Rectal smooth muscle tissue (tissue), 1 donor: ENCODE measurements at regions not wholly inside any gene's neighbourhood (a gene's known extent, or its start where the extent isn't known, plus 50 kb on each side); places are given as distances from the start of the nearest gene placed in this dataset.

Experiments
- H3K27ac ChIP-seq: one replicate; pipeline ENCODE4 v1.7.0; 2013; ENCODE audit warnings: low read depth, low read length, inconsistent platforms
- H3K27me3 ChIP-seq: one replicate; pipeline ENCODE4 v1.7.0; 2013; ENCODE audit warnings: low read length; ENCODE audit not compliant: control insufficient read depth, insufficient read depth
- H3K36me3 ChIP-seq: one replicate; pipeline ENCODE4 v1.7.0; 2013; ENCODE audit warnings: low read length; ENCODE audit not compliant: control insufficient read depth, insufficient read depth
- H3K4me1 ChIP-seq: one replicate; pipeline ENCODE4 v1.7.0; 2013; ENCODE audit warnings: low read length; ENCODE audit not compliant: control insufficient read depth, insufficient read depth
- H3K4me3 ChIP-seq: one replicate; pipeline ENCODE4 v1.7.0; 2013; ENCODE audit warnings: low read length
- H3K9ac ChIP-seq: one replicate; pipeline ENCODE4 v1.7.0; 2013; ENCODE audit warnings: low read length

- Histone ChIP-seq H3K4me1 (no peaks in the 10 kb centered on the region), H3K4me3 (no peak overlapping the region), H3K9ac (no peak overlapping the region), H3K27ac (no peak overlapping the region), H3K27me3 (peaks cover 2% of the 10 kb centered on the region), H3K36me3 (no peaks in the 10 kb centered on the region)
Measured at GRCh38 chrX:39821709-39822095, 276.1 kb downstream of the BCOR start.

GRCh38 chrX:39822133-39822748 lies 275.5 kb downstream of the BCOR start:
- H3K4me1 ChIP-seq: no peaks in the 10 kb centered on the region
- H3K27ac ChIP-seq: no peak overlapping the region

GRCh38 chrX:39823424-39823823 lies 274.3 kb downstream of the BCOR start:
- Histone ChIP-seq H3K27ac (no peak overlapping the region), H3K27me3 (peaks cover 2% of the 10 kb centered on the region)

More at GRCh38 chrX:39822133-39822748, 275.5 kb downstream of the BCOR start:
- Histone ChIP-seq H3K9ac (no peak overlapping the region), H3K4me3 (no peak overlapping the region), H3K36me3 (no peaks in the 10 kb centered on the region), H3K27me3 (peaks cover 2% of the 10 kb centered on the region)

GRCh38 chrX:39823854-39824253 lies 273.9 kb downstream of the BCOR start:
- no peak overlapping the region for H3K27ac ChIP-seq
- H3K4me1 ChIP-seq: no peaks in the 10 kb centered on the region
- H3K4me3 ChIP-seq: no peak overlapping the region
- H3K9ac ChIP-seq: no peak overlapping the region
- H3K36me3 ChIP-seq: no peaks in the 10 kb centered on the region
- peaks cover 2% of the 10 kb centered on the region for H3K27me3 ChIP-seq

More at GRCh38 chrX:39823424-39823823, 274.3 kb downstream of the BCOR start:
- no peaks in the 10 kb centered on the region for H3K4me1 ChIP-seq
- H3K9ac ChIP-seq: no peak overlapping the region
- no peak overlapping the region for H3K4me3 ChIP-seq
- no peaks in the 10 kb centered on the region for H3K36me3 ChIP-seq

- Histone ChIP-seq H3K9ac (no peak overlapping the region), H3K27ac (no peak overlapping the region), H3K27me3 (no peaks in the 10 kb centered on the region), H3K4me3 (no peak overlapping the region), H3K4me1 (no peaks in the 10 kb centered on the region), H3K36me3 (no peaks in the 10 kb centered on the region)
Measured at GRCh38 chrX:39826813-39827543, 270.8 kb downstream of the BCOR start.

GRCh38 chrX:39827951-39828350 lies 269.8 kb downstream of the BCOR start:
- no peak overlapping the region for H3K27ac ChIP-seq
- no peaks in the 10 kb centered on the region for H3K4me1 ChIP-seq
- H3K4me3 ChIP-seq: no peak overlapping the region
- no peaks in the 10 kb centered on the region for H3K36me3 ChIP-seq
- no peaks in the 10 kb centered on the region for H3K27me3 ChIP-seq
- no peak overlapping the region for H3K9ac ChIP-seq

GRCh38 chrX:39828971-39829370 lies 268.8 kb downstream of the BCOR start:
- no peak overlapping the region for H3K9ac ChIP-seq
- no peaks in the 10 kb centered on the region for H3K27me3 ChIP-seq
- no peaks in the 10 kb centered on the region for H3K36me3 ChIP-seq
- no peak overlapping the region for H3K4me3 ChIP-seq
- no peak overlapping the region for H3K27ac ChIP-seq
- no peaks in the 10 kb centered on the region for H3K4me1 ChIP-seq

- Histone ChIP-seq H3K27ac (no peak overlapping the region), H3K36me3 (no peaks in the 10 kb centered on the region), H3K4me3 (no peak overlapping the region), H3K4me1 (no peaks in the 10 kb centered on the region), H3K9ac (no peak overlapping the region), H3K27me3 (no peaks in the 10 kb centered on the region)
Measured at GRCh38 chrX:39829965-39830364, 267.8 kb downstream of the BCOR start.

GRCh38 chrX:39830414-39830813 lies 267.3 kb downstream of the BCOR start:
- Histone ChIP-seq H3K4me3 (no peak overlapping the region), H3K9ac (no peak overlapping the region), H3K36me3 (no peaks in the 10 kb centered on the region), H3K27ac (no peak overlapping the region), H3K27me3 (no peaks in the 10 kb centered on the region), H3K4me1 (no peaks in the 10 kb centered on the region)

GRCh38 chrX:39832211-39832610 lies 265.5 kb downstream of the BCOR start:
- no peaks in the 10 kb centered on the region for H3K4me1 ChIP-seq
- no peak overlapping the region for H3K4me3 ChIP-seq
- no peaks in the 10 kb centered on the region for H3K27me3 ChIP-seq
- no peaks in the 10 kb centered on the region for H3K36me3 ChIP-seq
- no peak overlapping the region for H3K9ac ChIP-seq
- H3K27ac ChIP-seq: no peak overlapping the region

GRCh38 chrX:39834600-39834999 lies 263.2 kb downstream of the BCOR start:
- no peaks in the 10 kb centered on the region for H3K4me1 ChIP-seq
- H3K9ac ChIP-seq: no peak overlapping the region
- H3K27ac ChIP-seq: no peak overlapping the region

GRCh38 chrX:39835241-39835640 lies 262.5 kb downstream of the BCOR start:
- peaks cover 2% of the 10 kb centered on the region for H3K27me3 ChIP-seq
- no peaks in the 10 kb centered on the region for H3K4me1 ChIP-seq
- no peaks in the 10 kb centered on the region for H3K36me3 ChIP-seq
- H3K9ac ChIP-seq: no peak overlapping the region
- no peak overlapping the region for H3K4me3 ChIP-seq
- no peak overlapping the region for H3K27ac ChIP-seq

More at GRCh38 chrX:39834600-39834999, 263.2 kb downstream of the BCOR start:
- no peaks in the 10 kb centered on the region for H3K36me3 ChIP-seq
- peaks cover 2% of the 10 kb centered on the region for H3K27me3 ChIP-seq
- H3K4me3 ChIP-seq: no peak overlapping the region

GRCh38 chrX:39835776-39836175 lies 262.0 kb downstream of the BCOR start:
- Histone ChIP-seq H3K9ac (no peak overlapping the region), H3K4me1 (no peaks in the 10 kb centered on the region), H3K4me3 (no peak overlapping the region), H3K36me3 (no peaks in the 10 kb centered on the region), H3K27ac (no peak overlapping the region), H3K27me3 (peaks cover 2% of the 10 kb centered on the region)
